ENCODE measurements at regions not wholly inside any gene's neighbourhood (a gene's known extent, or its start where the extent isn't known, plus 50 kb on each side); places are given as distances from the start of the nearest gene placed in this dataset.

DNA sequence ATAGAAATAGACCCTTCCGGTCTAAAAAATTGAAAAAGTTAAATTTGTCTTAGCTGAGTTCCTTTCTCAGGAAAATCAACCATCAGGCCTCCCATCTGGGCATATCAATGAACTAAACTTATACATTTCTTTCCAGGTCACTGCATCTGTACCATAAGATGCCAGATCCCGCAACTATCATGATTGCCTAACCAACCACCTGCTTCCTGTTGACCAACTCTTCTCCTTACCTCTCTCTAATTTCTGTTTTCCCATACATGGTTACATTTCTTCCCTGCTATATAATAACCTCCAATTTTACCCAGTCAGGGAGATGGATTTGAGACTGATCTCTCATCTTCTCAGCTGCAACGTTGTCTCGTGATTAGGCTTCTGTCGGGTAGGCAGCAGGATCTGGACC, 228.7 kb downstream of the FSIP2 start:
- no peaks in the 10 kb centered on the region for H3K27me3 ChIP-seq
- intact Hi-C loops (cut with DNase I) = no loop called here
- TF ChIP-seq, protein P1, sequence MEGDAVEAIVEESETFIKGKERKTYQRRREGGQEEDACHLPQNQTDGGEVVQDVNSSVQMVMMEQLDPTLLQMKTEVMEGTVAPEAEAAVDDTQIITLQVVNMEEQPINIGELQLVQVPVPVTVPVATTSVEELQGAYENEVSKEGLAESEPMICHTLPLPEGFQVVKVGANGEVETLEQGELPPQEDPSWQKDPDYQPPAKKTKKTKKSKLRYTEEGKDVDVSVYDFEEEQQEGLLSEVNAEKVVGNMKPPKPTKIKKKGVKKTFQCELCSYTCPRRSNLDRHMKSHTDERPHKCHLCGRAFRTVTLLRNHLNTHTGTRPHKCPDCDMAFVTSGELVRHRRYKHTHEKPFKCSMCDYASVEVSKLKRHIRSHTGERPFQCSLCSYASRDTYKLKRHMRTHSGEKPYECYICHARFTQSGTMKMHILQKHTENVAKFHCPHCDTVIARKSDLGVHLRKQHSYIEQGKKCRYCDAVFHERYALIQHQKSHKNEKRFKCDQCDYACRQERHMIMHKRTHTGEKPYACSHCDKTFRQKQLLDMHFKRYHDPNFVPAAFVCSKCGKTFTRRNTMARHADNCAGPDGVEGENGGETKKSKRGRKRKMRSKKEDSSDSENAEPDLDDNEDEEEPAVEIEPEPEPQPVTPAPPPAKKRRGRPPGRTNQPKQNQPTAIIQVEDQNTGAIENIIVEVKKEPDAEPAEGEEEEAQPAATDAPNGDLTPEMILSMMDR (IDR thresholded peaks at IDR 0.05) = no peak
- WGBS, 2 donors = 93 to 96% methylated on average over 5 of the region's 5 CpGs
- H3K4me3 ChIP-seq = no peak overlapping the region
- H3K36me3 ChIP-seq = no peaks in the 10 kb centered on the region
- no peaks in the 10 kb centered on the region for H3K4me1 ChIP-seq
- peaks cover 0 to 6% (median 0%) of the 10 kb centered on the region in 11 donors for H3K9me3 ChIP-seq
- no peak overlapping the region for H3K27ac ChIP-seq
- no peak for ATAC-seq
- DNase-seq = no peak

DNA sequence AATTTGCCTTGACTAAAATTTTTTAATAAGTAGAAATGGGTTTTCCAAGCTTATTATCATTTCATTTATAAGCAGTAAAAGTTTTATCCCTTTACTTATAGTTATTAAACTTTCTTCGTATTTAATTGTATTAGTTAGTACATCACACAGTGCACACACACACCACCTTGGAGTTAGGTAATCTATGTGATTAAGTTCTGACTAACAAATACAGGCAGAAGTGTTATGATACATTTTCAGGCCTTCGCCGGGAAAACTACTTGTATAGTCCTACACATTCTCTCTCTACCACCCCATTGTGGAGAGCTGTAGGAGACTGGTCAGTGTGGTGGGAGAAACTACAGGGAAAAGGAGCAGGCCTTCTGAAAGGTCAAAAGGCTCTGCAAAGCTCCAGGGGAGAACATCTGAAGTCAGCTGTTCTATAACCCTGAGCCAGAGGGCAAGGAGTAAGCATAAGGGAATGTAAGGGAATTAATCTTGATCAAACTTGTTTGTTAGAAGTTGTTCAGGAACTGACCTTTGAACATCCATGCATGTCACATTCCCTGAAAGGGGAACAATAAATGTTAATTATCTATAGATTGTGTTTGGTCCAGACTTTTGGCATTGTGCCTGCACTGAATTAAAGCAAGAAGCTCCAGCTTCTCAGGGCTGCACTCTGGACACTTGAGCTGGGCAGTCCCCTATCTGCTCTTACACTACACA, 231.7 kb downstream of the FSIP2 start:
- Histone ChIP-seq H3K27me3 (no peaks in the 10 kb centered on the region), H3K4me1 (no peaks in the 10 kb centered on the region), H3K9me3 (peaks cover 0 to 14% (median 0%) of the 10 kb centered on the region in 11 donors), H3K27ac (no peak overlapping the region), H3K36me3 (no peaks in the 10 kb centered on the region), H3K4me3 (no peak overlapping the region)
- TF ChIP-seq, protein P1 (IDR thresholded peaks at IDR 0.05) = no peak
- no peak for ATAC-seq
- intact Hi-C loops (cut with DNase I) = no loop called here
- no peak for DNase-seq
- 92 to 94% methylated on average over 3 of the region's 3 CpGs for WGBS, 2 donors

DNA sequence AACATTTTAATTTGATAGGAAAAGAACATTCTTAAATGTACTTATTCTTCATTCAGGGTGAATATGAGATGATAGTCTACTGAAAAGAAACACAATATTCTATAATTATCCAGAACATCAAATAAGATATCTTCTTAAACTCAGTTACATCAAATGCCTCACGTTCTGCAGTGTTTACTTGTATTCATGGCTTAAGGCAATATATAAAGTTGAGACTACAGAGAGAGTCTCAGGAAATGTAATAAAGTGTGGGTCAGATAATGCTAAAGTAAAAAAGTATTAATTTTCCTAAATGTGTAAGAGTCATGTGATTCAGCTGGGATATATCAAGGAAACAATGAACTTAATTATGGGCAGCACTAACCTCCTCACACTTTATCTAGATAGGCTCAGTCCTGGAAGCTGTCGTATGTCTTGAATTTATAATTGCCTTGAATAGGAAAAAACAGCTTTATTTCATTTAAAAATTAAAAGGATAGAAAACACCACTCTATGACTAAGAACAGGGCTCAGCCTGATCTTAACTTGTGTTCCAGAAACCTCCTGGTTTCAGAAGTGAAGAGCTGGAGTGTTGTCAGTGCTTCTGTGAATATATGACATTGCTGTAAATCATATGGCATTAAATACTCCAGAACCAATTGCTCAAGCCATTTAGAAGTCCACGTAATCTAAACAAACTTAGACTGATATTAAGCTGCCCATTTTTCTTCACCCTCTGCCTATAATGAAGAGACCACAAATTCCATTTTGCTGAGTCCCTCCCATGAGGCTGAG, 240.2 kb downstream of the FSIP2 start:
- TF ChIP-seq, protein P1 (IDR thresholded peaks at IDR 0.05) = no peak
- no peak overlapping the region for H3K4me3 ChIP-seq
- WGBS, 2 donors = 75 to 86% methylated on average over 3 of the region's 3 CpGs
- no peak overlapping the region for H3K27ac ChIP-seq
- ATAC-seq (no peak), DNase-seq (no peak)
- no peaks in the 10 kb centered on the region for H3K36me3 ChIP-seq
- H3K4me1 ChIP-seq = no peaks in the 10 kb centered on the region
- H3K27me3 ChIP-seq = no peaks in the 10 kb centered on the region
- intact Hi-C loops (cut with DNase I) = no loop called here
- H3K9me3 ChIP-seq = peaks cover 0 to 3% (median 0%) of the 10 kb centered on the region in 11 donors

- 79 to 81% methylated on average over 2 of the region's 2 CpGs for WGBS, 2 donors
- Histone ChIP-seq H3K27ac (no peak overlapping the region), H3K4me1 (no peaks in the 10 kb centered on the region), H3K9me3 (peaks cover 0 to 3% (median 0%) of the 10 kb centered on the region in 11 donors), H3K27me3 (no peaks in the 10 kb centered on the region), H3K4me3 (no peak overlapping the region), H3K36me3 (no peaks in the 10 kb centered on the region)
- intact Hi-C loops (cut with DNase I) = no loop called here
- TF ChIP-seq, protein P1 (IDR thresholded peaks at IDR 0.05) = no peak
- DNase-seq (no peak), ATAC-seq (no peak)
Measured at GRCh38 chr2:185979546-185980071, 241.0 kb downstream of the FSIP2 start.
